Esophagus squamous epithelium (tissue), 5 donors: ENCODE measurements at regions not wholly inside any gene's neighbourhood (a gene's known extent, or its start where the extent isn't known, plus 50 kb on each side); places are given as distances from the start of the nearest gene placed in this dataset.

Experiments used
- DNase-seq: peaks from one replicate; lab custom pipeline; 2025; lab: John Stamatoyannopoulos, UW
- H3K27ac ChIP-seq, 4 donors: fragments of 200-600 bp; sonication (generic); one replicate each; pipeline ENCODE4 v1.5.1; 2016 to 2019; ENCODE audit warnings: mild to moderate bottlenecking in 1 of 4
- H3K27me3 ChIP-seq, 4 donors: fragments of 200-600 bp; sonication (generic); 1 replicate in 3 of 4; 2 replicates in 1 of 4; pipeline versions ENCODE4 v1.5.1 to v1.6.0; 2017 to 2021; ENCODE audit warnings: antibody characterized with exemption in 1 of 4
- H3K36me3 ChIP-seq, 3 donors: fragments of 200-600 bp; sonication (generic); one replicate each; pipeline ENCODE4 v1.5.1; 2016 to 2019
- H3K4me1 ChIP-seq, 3 donors: fragments of 200-600 bp; sonication (generic); one replicate each; pipeline ENCODE4 v1.5.1; 2017 to 2019
- H3K4me3 ChIP-seq, 4 donors: fragments of 200-600 bp; sonication (generic); 1 replicate in 3 of 4; 2 replicates in 1 of 4; pipeline ENCODE4 v1.5.1; 2016 to 2019; ENCODE audit warnings: mild to moderate bottlenecking in 2 of 4, moderate library complexity in 1 of 4
- H3K9me3 ChIP-seq, 3 donors: fragments of 200-600 bp; sonication (generic); one replicate each; pipeline ENCODE4 v1.5.1; 2016 to 2019
- POLR2A ChIP-seq, 4 donors: fragments of 450-650 bp; IDR thresholded peaks; one replicate each; pipeline ENCODE4 v1.6.1; 2017; ENCODE audit warnings: antibody characterized with exemption in 4 of 4, mild to moderate bottlenecking in 4 of 4, moderate library complexity in 3 of 4
- WGBS, 2 donors: methylation state at CpG; one replicate each; pipeline ENCODE4 v1.1.5; 2018; 5-methylcytosine and 5-hydroxymethylcytosine counted together
- intact Hi-C: fragments of 100-400 bp; cut with DNase I; formaldehyde crosslinking; loops from one replicate; pipeline ENCODE4 v1.15.0; 2022
- TF ChIP-seq, protein P1 (sequence below), 6 experiments: fragments of 450-650 bp in 4 of 6; fragments of 200-600 bp in 2 of 6; sonication (generic) in 2 of 6; IDR thresholded peaks; one replicate each; pipeline ENCODE4 v1.5.1; 2016 to 2019; ENCODE audit warnings: antibody characterized with exemption in 6 of 6, mild to moderate bottlenecking in 4 of 6, moderate library complexity in 4 of 6
- donor health status: DM: yes; HTN: yes; CAD: no.

DNA sequence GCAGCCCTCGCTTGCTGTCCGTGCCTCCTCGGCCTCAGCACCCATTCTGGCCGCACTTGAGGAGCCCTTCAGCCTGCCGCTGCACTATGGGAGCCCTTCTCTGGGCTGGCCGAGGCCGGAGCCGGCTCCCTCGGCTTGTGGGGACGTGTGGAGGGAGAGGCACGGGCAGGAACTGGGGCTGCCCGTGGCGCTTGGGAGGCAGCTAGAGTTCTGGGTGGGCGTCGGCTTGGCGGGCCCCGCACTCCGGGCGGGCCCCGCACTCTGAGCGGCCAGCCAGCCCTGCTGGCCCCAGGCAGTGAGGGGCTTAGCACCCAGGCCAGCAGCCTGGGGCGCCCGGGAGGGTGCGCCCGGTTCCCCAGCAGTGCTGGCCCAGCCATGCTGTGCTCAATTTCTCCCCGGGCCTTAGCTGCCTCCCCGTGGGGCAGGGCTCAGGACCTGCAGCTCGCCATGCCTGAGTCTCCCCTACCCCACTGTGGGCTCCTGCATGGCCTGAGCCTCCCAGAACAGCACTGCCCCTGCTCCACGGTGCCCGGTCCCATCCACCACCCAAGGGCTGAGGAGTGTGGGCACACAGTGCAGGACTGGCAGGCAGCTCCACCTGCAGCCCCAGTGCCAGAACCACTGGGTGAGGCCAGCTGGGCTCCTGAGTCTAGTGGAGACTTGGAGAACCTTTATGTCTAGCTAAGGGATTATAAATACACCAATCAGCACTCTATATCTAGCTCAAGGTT lies 240.0 kb upstream of the PRR20A start:
- no peak overlapping the region for H3K27ac ChIP-seq
- H3K36me3 ChIP-seq, result no peaks in the 10 kb centered on the region
- no peaks in the 10 kb centered on the region for H3K9me3 ChIP-seq
- no peak for TF ChIP-seq POLR2A (IDR thresholded peaks at IDR 0.05)
- TF ChIP-seq, protein P1, sequence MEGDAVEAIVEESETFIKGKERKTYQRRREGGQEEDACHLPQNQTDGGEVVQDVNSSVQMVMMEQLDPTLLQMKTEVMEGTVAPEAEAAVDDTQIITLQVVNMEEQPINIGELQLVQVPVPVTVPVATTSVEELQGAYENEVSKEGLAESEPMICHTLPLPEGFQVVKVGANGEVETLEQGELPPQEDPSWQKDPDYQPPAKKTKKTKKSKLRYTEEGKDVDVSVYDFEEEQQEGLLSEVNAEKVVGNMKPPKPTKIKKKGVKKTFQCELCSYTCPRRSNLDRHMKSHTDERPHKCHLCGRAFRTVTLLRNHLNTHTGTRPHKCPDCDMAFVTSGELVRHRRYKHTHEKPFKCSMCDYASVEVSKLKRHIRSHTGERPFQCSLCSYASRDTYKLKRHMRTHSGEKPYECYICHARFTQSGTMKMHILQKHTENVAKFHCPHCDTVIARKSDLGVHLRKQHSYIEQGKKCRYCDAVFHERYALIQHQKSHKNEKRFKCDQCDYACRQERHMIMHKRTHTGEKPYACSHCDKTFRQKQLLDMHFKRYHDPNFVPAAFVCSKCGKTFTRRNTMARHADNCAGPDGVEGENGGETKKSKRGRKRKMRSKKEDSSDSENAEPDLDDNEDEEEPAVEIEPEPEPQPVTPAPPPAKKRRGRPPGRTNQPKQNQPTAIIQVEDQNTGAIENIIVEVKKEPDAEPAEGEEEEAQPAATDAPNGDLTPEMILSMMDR (IDR thresholded peaks at IDR 0.05), result no peak
- intact Hi-C loops, result no loop called here
- H3K27me3 ChIP-seq, result no peaks in the 10 kb centered on the region
- no peak for DNase-seq
- H3K4me3 ChIP-seq, result no peak overlapping the region
- WGBS, 2 donors, result 92 to 100% methylated on average over 2 to 4 of the region's 30 CpGs
- H3K4me1 ChIP-seq, result no peaks in the 10 kb centered on the region

DNA sequence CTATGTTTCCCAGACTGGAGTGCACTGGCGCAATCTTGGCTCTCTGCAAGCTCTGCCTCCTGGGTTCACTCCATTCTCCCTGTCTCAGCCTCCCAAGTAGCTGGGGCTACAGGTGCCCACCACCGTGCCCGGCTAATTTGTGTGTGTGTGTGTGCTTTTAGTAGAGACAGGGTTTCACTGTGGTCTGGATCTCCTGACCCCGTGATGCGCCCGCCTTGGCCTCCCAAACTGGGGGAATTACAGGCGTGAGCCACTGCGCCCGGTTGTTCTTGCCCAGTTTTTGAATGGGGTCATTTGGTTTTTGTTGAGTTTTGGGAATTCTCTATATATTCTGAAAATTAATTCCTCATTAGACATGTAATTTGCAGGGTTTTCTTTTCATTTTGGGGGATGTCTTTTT lies 238.4 kb upstream of the PRR20A start:
- Histone ChIP-seq H3K36me3 (no peaks in the 10 kb centered on the region), H3K27ac (no peak overlapping the region), H3K27me3 (no peaks in the 10 kb centered on the region), H3K9me3 (no peaks in the 10 kb centered on the region), H3K4me1 (peaks cover 0 to under 1% (median 0%) of the 10 kb centered on the region in 3 donors), H3K4me3 (no peak overlapping the region)
- no peak for DNase-seq
- intact Hi-C loops, result no loop called here
- WGBS, 2 donors, result 92 to 97% methylated on average over 9 of the region's 9 CpGs
- TF ChIP-seq, protein P1 (IDR thresholded peaks at IDR 0.05), result no peak

DNA sequence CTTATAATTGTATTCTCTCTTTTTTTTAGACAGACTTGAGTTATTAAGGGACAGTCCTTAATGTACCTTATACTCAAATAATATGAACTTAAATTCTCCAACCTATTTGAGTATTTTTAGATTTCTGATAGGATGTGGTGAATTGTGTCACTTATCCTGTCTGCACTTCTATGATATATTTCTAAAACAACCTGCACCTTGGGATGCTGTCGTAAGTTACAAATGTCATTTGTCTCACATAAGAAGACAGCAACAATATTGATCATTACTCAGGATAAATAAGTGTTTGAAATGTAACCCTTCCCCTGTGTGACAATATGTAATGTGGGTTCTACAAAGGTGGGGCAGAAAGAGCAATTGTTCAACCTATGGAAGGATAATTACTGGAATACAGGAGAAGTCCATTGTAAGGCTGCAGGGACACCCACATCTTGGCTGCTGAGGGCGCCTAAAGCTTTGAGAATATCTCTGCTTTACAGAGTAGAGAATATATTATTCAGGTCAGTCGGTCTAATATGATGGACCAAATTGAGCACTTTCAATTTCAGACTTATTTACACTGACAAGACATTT lies 236.9 kb upstream of the PRR20A start:
- Histone ChIP-seq H3K27me3 (no peaks in the 10 kb centered on the region), H3K36me3 (no peaks in the 10 kb centered on the region), H3K4me1 (peaks cover 0 to 10% (median 5%) of the 10 kb centered on the region in 3 donors), H3K27ac (no peak overlapping the region), H3K9me3 (no peaks in the 10 kb centered on the region), H3K4me3 (no peak overlapping the region)
- TF ChIP-seq POLR2A (IDR thresholded peaks at IDR 0.05), result no peak
- TF ChIP-seq, protein P1 (IDR thresholded peaks at IDR 0.05), result no peak
- intact Hi-C loops, result no loop called here
- WGBS, 2 donors, result 91 to 92% methylated on average over 3 of the region's 3 CpGs
- no peak for DNase-seq

DNA sequence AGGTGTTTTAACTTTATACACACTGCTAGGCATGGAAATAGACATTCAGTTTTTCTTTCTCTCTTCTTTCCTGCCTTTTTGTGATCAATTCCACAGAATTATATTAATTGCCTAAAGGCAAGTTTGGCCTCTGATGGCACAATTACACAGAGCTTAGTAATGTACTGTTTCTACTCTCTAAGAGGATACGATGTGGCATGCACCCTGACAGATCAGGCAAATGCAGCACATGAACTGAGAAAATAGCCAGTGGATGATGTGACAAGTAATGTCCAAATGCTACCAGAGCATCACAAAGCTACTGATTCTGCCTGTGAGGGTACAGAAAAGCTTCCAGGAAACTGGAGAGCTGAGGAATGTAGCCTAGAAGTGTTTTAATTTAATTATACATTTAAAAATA lies 233.8 kb upstream of the PRR20A start:
- Histone ChIP-seq H3K4me1 (peaks cover 0 to 10% (median 5%) of the 10 kb centered on the region in 3 donors), H3K36me3 (no peaks in the 10 kb centered on the region), H3K4me3 (no peak overlapping the region), H3K9me3 (no peaks in the 10 kb centered on the region), H3K27me3 (no peaks in the 10 kb centered on the region), H3K27ac (no peak overlapping the region)
- TF ChIP-seq POLR2A (IDR thresholded peaks at IDR 0.05), result no peak
- TF ChIP-seq, protein P1 (IDR thresholded peaks at IDR 0.05), result no peak
- no peak for DNase-seq
- 9 to 62% methylated on average over 1 of the region's 1 CpG for WGBS, 2 donors
- intact Hi-C loops, result no loop called here

DNA sequence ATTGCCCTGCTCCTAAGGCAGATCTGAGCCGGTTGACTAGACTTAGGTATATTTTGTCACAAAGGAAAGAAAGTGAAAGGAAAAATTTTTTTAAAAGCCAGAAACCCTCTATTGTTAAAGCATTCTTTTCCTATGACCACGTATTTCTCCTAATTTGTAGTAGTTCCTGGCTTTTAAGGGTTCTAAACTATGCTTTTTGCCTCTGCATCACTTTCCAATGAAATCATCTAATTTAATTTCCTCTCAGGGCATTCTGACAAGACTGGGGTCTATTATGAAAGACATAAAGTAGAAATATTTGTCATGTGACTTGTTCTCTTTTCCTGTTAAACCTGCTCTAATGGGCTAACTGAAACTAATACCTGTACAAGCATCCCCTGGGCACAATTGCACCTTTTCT lies 233.0 kb upstream of the PRR20A start:
- DNase-seq, result no peak
- H3K4me3 ChIP-seq, result no peak overlapping the region
- H3K36me3 ChIP-seq, result no peaks in the 10 kb centered on the region
- no peaks in the 10 kb centered on the region for H3K27me3 ChIP-seq
- H3K4me1 ChIP-seq, result peaks cover 0 to 10% (median 5%) of the 10 kb centered on the region in 3 donors
- no peak overlapping the region for H3K27ac ChIP-seq
- 29 to 39% methylated on average over 2 of the region's 2 CpGs for WGBS, 2 donors
- no peaks in the 10 kb centered on the region for H3K9me3 ChIP-seq
- TF ChIP-seq, protein P1 (IDR thresholded peaks at IDR 0.05), result no peak
- intact Hi-C loops, result no loop called here
